DMS153 treated with DMSO at 0.1 percent for 48 hours (cell line): ENCODE measurements at regions not wholly inside any gene's neighbourhood (a gene's known extent, or its start where the extent isn't known, plus 50 kb on each side); places are given as distances from the start of the nearest gene placed in this dataset.

Experiments used
- DNase-seq: peaks from one replicate; lab custom pipeline; 2025; ENCODE audit not compliant: unreplicated experiment; lab: John Stamatoyannopoulos, UW

GRCh38 chr7:155201325-155202087, 96.2 kb upstream of the INSIG1 start:
- DNase-seq, result no peak

- no peak for DNase-seq
These were observed 95.4 kb upstream of the INSIG1 start for GRCh38 chr7:155202106-155202871.

GRCh38 chr7:155203059-155203881, 94.4 kb upstream of the INSIG1 start:
- DNase-seq, result no peak

DNA sequence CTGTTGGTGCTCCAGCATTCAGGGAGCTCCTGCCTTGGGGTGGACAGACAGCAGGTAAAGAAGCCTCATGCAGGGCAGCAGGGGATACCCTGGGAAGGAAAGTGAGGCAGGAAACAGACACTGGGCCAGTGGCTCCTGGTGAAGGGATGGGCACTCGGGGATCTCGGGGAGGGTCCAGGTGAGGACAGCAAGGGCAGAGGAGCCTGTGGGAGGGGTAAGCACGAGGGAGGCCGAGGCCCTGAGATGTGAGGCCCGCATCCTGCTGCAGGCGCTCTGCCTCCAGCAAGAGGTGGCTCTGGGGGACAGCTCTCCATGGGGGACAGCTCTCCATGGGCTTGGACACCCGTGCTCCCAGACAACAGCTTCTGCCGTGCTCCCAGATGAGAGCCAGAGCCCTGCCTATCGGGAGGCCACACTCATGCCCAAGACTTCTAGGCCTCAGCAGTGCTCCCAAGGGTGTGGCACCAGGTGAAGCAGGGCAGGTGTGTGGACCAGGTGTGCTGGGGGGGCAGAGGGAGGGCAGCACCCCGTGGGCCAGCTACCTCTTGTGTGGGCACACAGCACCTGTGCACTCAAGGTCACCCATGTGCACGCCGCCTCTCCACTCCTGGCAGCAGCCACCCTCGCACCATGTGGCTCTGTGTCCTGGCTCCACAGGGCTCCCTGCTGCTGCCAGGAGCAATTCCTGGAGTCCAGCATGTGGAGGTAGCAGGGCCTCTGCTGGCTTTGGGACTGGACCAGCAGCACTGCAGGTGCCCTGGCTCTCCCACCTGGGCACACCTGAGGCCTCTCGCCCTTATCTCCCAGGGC, 93.6 kb upstream of the INSIG1 start:
- DNase-seq, result no peak

DNA sequence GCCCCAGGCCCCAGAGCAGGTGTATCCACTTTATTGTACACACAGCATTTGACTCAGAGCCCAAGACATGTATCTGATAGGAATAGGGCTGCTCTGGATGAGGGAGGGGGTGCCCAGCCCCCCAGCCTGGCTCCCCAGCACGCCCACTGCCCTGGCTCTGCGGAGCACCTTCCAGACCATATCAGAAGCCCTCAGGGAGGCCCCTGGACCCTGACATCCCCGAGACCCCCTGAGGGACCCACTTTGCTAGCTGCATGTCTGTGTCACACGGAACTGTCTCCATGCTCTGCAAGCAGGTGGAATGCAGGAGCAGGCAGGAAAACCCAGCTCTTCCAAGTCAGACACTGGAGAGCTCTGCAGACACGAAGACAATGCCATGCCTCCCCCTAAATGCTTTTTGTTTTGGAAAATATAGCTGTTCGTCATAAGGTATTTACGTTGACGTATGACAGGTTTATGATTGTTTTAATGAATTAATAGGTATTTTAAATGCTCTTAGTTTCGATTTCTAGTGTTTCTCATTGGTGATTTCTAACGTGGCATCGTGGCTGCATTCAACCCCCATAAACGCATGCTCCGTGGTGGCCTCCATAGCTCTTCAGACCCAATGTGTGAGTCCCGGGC, 92.8 kb upstream of the INSIG1 start:
- no peak for DNase-seq

DNA sequence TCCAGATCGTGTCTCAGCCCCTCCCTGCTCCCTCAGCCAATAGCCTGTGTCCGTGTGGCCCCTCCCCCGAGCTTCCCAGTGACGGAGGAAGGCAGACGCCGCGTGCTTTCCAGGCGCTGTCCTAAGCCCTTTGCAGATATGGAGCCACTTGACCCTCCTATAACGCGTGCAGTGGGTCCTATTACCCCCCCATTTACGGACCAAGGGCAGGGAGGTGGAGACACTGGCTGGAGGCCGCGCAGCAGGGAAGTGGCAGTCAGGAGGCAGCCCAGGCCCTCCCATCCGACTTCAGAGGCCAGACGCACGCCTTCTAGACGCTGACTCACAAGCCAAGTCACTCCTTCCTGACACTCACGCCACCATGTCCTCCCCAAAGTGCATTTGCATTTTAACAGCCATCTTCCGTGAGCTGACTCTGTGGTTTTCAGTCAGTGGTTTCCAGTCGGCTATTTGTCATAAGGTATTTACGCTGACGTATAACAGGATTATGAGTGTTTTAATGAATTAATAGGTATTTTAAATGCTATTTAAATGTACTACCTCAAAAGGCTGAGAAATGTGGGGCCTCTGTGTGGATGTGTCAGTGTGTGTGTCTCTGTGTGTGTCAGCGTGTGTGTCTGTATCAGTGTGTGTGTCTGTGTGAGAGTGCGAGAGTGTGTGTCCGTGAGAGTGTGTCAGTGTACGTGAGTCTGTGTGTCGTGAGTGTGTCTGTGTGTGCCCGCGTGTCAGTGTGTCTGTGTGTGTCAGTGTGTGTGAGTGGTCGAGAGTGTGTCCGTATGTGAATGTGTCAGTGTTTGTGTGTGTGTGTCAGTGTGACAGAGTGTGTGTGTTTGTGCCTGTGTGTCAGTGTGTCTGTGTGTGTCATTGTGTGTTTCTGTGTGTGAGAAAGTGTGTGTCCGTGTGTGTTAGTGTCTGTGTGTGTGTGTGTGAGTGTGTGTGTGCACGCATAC, 92.0 kb upstream of the INSIG1 start:
- DNase-seq, result no peak

DNA sequence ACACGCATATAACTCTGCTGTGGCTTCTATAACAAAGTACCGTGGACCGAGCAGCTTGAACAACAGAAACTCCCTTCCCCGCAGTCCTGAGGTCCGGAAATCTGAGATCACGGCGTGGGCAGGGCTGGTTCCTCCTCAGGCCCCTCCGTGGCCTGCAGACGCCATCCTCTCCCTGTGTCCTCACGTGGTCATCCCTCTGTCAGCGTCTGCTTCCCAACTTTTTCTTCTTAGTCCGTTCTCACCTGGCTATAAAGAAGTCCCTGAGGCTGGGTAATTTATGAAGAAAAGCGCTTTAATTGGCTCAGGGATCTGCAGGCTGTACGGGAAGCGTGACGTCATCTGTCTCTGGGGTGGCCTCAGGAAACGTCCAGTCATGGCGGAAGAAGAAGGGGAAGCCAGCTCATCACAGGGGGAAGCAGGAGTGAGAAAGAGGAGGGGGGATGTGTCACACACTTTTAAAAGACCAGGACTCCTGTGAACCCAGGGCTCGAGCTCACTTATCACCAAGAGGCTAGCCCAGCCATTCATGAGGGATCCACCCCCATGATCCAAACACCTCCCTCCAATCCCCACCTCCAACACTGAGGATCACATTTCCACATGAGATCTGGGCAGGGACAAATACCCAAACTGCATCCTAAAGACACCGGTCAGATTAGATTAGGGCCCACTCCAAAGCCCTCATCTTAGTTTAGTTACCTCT, 91.2 kb upstream of the INSIG1 start:
- DNase-seq, result no peak

DNA sequence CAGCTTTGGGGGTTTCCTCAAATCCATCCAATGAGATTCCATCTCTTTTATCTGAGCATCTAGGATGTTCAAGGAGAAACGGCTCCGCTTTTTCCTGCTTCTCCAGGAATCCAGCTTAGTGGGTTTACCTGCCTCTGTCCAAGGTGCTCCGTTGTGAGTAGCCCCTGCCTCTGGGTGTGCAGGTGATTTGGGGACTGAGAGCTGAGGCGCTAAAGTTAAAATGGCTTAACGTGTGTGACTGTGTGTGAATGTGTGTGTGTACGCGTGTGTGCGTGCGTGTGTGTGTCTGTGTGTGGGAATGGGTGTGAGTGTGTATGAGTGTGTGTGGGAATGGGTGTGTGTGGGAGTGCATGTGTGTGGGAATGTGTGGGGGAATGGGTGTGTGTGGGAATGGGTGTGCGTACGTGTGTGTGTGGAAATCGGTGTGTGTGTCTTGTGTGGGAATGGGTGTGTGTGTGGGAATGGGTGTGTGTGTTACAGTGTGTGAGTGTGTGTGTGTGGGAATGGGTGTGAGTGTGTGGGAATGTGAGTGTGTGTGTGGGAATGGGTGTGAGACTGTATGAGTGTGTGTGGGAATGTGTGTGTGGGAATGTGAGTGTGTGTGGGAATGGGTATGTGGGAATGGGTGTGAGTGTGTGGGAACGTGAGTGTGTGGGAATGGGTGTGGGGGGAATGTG, 90.2 kb upstream of the INSIG1 start:
- DNase-seq, result no peak

- no peak for DNase-seq
These were observed 88.8 kb upstream of the INSIG1 start for GRCh38 chr7:155208681-155209477.

DNA sequence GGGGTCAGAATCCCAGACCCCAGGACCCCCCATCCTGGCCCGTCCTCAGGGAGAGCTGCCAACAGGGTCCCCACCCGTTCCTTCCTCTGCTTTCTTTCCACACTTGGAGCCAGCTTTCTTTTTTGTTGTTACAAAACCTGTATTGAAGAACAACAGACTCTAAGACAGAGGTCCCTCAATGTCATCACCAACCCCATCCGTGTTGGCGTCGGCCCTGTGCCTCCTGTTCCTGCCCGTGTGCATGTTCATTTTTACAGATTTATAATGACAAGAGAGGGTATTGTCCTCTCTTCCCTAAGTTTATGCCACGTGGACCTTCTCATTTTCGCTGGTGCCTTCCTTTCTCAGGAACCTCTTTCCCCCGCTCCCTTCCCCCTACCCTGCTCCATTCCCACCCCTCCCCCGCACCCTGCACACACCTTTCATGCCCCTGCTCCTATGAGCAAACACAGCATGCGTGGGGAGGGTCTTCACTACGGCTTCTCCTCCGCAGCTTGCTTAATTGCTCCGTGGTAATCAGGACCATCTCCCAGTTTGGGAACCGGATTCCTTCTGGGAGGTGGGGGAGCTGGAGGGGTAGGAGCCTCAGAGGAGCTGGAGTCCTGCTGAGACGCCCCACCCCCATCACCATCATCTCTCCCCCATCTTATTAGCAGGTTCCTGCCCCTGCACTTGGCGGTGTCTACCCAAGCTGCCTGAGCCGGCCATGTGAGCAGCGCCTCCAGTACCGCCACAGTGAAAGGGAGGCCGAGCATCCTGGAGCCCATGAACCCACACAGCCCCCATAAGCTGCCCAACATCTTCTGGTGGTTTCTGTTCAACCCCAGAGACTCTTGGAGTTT, 88.0 kb upstream of the INSIG1 start:
- DNase-seq, result no peak

GRCh38 chr7:155210356-155210755, 87.3 kb upstream of the INSIG1 start:
- no peak for DNase-seq

DNA sequence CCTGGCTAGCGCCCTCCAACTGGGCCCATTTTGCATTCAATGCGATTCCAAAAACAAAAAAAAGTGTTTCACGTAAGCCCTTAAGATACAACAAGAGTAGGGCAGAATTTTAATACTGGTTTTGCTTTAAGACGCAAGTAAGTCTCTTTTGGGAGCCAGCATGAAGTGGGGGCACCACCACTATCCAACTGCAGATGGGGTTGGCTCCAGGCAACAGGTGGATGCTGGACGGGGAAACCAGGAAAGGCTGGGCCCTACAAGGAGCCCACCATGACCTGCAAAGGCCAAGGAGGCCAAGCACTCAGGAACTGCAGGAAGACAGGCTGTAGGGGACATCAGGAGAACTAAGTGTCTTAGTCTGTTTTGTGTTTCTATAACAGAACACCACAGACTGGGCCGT, 86.5 kb upstream of the INSIG1 start:
- no peak for DNase-seq

- DNase-seq, result no peak
These were observed 85.9 kb upstream of the INSIG1 start for GRCh38 chr7:155211761-155212160.

DNA sequence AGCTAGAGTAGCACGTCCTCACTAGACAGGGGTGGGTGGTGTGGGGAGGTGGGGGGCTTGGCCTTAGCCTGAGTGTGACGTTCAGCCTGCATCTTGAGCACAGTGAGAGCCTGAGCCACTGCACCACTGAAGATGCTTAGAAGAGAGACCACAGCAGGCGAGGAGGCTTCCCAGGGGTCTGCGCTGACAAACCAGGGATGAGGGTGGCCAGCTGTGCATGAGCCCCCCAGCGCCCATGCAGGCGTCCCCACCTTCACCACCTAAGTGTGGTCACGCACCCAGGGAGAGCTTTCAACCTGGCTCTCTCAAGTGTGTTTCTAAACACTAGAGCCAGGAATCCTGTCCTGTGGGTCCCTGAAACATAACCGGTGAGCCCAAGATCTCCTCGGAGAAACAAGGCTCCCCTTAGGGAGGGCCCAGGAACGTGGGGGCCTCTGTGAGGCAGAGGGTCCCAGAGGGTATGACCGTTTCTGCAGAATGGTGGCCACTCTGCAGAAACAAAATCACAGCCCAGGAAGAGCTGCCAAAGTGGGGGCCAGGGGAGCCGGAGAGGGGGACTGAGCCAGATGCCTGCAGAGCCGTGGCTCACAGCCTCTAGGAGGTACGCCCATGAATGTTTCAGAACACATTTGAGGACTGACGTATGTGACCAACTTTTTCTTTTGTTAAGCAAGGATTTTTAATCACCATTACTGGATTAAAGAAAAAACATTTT, 85.2 kb upstream of the INSIG1 start:
- DNase-seq, result no peak

GRCh38 chr7:155213385-155213784, 84.3 kb upstream of the INSIG1 start:
- DNase-seq, result no peak
